Suprapubic skin (tissue), 4 donors: ENCODE measurements at regions not wholly inside any gene's neighbourhood (a gene's known extent, or its start where the extent isn't known, plus 50 kb on each side); places are given as distances from the start of the nearest gene placed in this dataset.
"Not testable (repeated sequence)": the region's sequence is repeated elsewhere in the genome, so short reads cannot be mapped to it uniquely, and the experiment has no call there.

Experiments used
- DNase-seq, 2 donors: peaks; one replicate each; pipeline ENCODE4 v3.0.0-alpha.2; 2019; ENCODE audit warnings: low spot score in 2 of 2
- H3K27ac ChIP-seq: fragments of 200-600 bp; sonication (generic); one replicate; pipeline ENCODE4 v1.5.1; 2019
- H3K27me3 ChIP-seq: fragments of 200-600 bp; sonication (generic); one replicate; pipeline ENCODE4 v1.5.1; 2019
- H3K36me3 ChIP-seq: fragments of 200-600 bp; sonication (generic); one replicate; pipeline ENCODE4 v1.5.1; 2019
- H3K4me1 ChIP-seq: fragments of 200-600 bp; sonication (generic); one replicate; pipeline ENCODE4 v1.5.1; 2019
- H3K4me3 ChIP-seq: fragments of 200-600 bp; sonication (generic); one replicate; pipeline ENCODE4 v1.5.1; 2019; ENCODE audit warnings: mild to moderate bottlenecking
- H3K9me3 ChIP-seq: fragments of 200-600 bp; sonication (generic); one replicate; pipeline ENCODE4 v1.5.1; 2019
- EP300 ChIP-seq: sonication (generic); formaldehyde crosslinking; IDR thresholded peaks from one replicate; pipeline ENCODE4 v1.6.1; 2017; ENCODE audit warnings: antibody characterized with exemption
- POLR2A ChIP-seq, 2 donors: fragments of 450-650 bp; IDR thresholded peaks; one replicate each; pipeline ENCODE4 v1.6.1; 2017; ENCODE audit warnings: antibody characterized with exemption in 2 of 2, mild to moderate bottlenecking in 2 of 2, moderate library complexity in 2 of 2
- POLR2AphosphoS5 ChIP-seq, 3 donors: sonication (generic); formaldehyde crosslinking; IDR thresholded peaks; one replicate each; pipeline ENCODE4 v1.6.1; 2017; ENCODE audit warnings: antibody characterized with exemption in 3 of 3
- WGBS: methylation state at CpG from one replicate; pipeline ENCODE4 v1.1.5; 2018; 5-methylcytosine and 5-hydroxymethylcytosine counted together
- TF ChIP-seq, protein P1 (sequence below), 2 donors: fragments of 200-600 bp in 1 of 2; fragments of 450-650 bp in 1 of 2; sonication (generic) in 1 of 2; IDR thresholded peaks; one replicate each; pipeline ENCODE4 v1.5.1; 2016 to 2019; ENCODE audit warnings: antibody characterized with exemption in 2 of 2, mild to moderate bottlenecking in 1 of 2, moderate library complexity in 1 of 2

GRCh38 chr1:121522061-121522759 is 337.4 kb downstream of the SRGAP2C start:
- Histone ChIP-seq H3K36me3 (no peaks in the 10 kb centered on the region), H3K4me1 (peaks cover 9% of the 10 kb centered on the region), H3K27me3 (peaks cover 29% of the 10 kb centered on the region), H3K27ac (no peak overlapping the region), H3K9me3 (no peaks in the 10 kb centered on the region), H3K4me3 (no peak overlapping the region)
- TF ChIP-seq, protein P1, sequence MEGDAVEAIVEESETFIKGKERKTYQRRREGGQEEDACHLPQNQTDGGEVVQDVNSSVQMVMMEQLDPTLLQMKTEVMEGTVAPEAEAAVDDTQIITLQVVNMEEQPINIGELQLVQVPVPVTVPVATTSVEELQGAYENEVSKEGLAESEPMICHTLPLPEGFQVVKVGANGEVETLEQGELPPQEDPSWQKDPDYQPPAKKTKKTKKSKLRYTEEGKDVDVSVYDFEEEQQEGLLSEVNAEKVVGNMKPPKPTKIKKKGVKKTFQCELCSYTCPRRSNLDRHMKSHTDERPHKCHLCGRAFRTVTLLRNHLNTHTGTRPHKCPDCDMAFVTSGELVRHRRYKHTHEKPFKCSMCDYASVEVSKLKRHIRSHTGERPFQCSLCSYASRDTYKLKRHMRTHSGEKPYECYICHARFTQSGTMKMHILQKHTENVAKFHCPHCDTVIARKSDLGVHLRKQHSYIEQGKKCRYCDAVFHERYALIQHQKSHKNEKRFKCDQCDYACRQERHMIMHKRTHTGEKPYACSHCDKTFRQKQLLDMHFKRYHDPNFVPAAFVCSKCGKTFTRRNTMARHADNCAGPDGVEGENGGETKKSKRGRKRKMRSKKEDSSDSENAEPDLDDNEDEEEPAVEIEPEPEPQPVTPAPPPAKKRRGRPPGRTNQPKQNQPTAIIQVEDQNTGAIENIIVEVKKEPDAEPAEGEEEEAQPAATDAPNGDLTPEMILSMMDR (IDR thresholded peaks at IDR 0.05) = no peak
- TF ChIP-seq POLR2A (IDR thresholded peaks at IDR 0.05) (no peak), POLR2AphosphoS5 (IDR thresholded peaks at IDR 0.05) (no peak), EP300 (no peak)
- no peak for DNase-seq
- 72% methylated on average over 5 of the region's 5 CpGs for WGBS

DNA sequence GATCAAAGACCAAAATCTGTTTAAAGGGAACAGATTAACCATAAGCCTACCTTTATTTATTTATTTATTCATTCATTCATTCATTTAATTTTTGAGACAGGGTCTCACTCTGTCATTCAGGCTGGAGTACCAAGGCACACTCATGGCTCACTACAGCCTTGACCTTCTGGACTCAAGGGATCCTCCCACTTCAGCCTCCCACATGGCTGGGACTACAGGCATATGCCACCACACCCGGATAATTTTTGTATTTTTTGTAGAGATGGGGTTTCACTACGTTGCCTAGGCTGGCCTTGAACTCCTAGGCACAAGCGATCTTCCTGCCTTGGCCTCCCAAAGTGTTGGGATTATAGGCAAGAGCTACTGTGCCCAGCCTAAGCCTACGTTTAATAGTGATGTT is 338.3 kb downstream of the SRGAP2C start:
- H3K27me3 ChIP-seq = peaks cover 23% of the 10 kb centered on the region
- DNase-seq, H3K4me3 ChIP-seq, H3K9me3 ChIP-seq, H3K36me3 ChIP-seq, H3K4me1 ChIP-seq, H3K27ac ChIP-seq: not testable (repeated sequence)
- 83% methylated on average over 4 of the region's 4 CpGs for WGBS

GRCh38 chr1:121525355-121525754 is 340.6 kb downstream of the SRGAP2C start:
- no peak for DNase-seq
- Histone ChIP-seq H3K27me3 (peaks cover 4% of the 10 kb centered on the region), H3K9me3 (no peaks in the 10 kb centered on the region), H3K4me1 (no peaks in the 10 kb centered on the region), H3K4me3 (no peak overlapping the region), H3K27ac (no peak overlapping the region), H3K36me3 (no peaks in the 10 kb centered on the region)
- no peak for TF ChIP-seq POLR2AphosphoS5 (IDR thresholded peaks at IDR 0.05)
- TF ChIP-seq EP300 = no peak
- 74% methylated on average over 4 of the region's 4 CpGs for WGBS

GRCh38 chr1:121528958-121529357 is 344.2 kb downstream of the SRGAP2C start:
- not testable (repeated sequence) for H3K4me1 ChIP-seq, H3K36me3 ChIP-seq, H3K4me3 ChIP-seq, H3K27ac ChIP-seq, DNase-seq, H3K27me3 ChIP-seq, H3K9me3 ChIP-seq

DNA sequence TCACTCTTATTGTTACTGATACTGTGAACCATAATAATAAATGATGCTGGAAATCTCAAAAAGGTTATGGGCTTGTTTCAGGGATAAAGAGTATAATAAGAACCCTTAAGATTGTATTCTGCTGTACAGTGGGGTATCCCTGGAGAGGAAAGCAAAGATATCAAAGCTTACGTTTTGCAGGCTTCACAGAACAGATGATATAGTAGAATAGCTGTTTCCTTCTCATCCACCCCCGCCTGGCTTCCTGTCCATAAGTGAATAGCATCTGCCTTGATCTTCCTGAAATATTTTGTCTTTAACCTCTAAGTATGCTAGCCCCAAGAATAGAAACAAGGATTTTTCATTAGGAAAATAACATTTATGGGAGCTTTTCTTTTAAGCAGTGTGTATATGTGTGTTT is 345.3 kb downstream of the SRGAP2C start:
- WGBS = 41% methylated on average over 2 of the region's 2 CpGs
- not testable (repeated sequence) for H3K9me3 ChIP-seq, H3K27me3 ChIP-seq, H3K36me3 ChIP-seq, H3K4me3 ChIP-seq, H3K4me1 ChIP-seq, H3K27ac ChIP-seq, DNase-seq

DNA sequence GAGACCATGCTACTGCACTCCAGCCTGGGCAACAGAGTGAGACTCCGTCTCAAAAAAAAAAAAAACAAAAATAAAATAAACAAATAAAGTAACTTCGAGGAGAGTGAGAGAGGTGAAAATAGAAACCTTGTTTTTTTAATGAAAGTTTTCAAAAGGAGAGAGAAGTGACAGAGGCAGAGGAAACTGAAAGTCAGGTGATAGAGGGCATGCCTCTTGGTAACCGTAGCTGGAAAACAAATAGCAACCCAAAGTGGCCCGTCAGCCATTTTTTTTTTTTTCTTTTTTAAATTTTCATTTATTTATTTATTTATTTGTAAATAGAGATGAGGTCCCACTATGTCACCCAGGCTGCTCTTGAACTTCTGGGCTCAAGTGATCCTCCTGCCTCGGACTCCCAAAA is 347.0 kb downstream of the SRGAP2C start:
- not testable (repeated sequence) for H3K4me1 ChIP-seq, H3K9me3 ChIP-seq, H3K27me3 ChIP-seq, H3K27ac ChIP-seq, H3K36me3 ChIP-seq, H3K4me3 ChIP-seq, DNase-seq
- WGBS = 81% methylated on average over 5 of the region's 5 CpGs

GRCh38 chr1:121538148-121538547 is 353.4 kb downstream of the SRGAP2C start:
- not testable (repeated sequence) for H3K4me3 ChIP-seq, H3K9me3 ChIP-seq, DNase-seq, H3K36me3 ChIP-seq, H3K4me1 ChIP-seq, H3K27ac ChIP-seq, H3K27me3 ChIP-seq
- WGBS = 90% methylated on average over 8 of the region's 14 CpGs

DNA sequence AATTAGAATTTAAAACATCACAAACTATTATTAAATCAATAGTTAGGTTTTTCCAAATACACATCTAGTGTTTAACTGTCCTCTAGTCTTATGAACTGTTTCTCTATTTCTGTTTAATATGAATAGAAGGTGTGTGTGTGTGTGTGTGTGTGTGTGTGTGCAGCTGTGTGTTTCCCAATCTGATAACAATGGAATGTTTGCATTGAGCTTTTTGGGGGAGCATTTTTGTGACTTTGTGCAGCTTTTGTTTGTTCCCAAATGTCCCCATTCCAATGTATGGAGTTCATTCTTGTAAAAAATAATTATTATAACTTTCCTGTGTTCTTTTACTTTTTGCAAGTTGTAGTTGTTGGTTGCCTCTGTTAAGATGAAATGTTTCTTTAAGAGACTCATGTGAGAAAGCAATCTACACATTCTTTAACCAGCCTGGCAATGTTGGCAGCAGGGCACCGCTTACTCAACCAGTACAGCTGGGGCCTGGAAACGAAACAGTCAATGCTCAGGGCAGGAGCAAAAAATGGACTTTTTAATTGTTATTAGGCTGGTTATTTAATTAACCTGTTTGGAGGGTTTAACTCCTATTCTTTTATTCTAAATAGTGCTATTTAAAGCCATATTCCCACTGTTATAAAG is 354.3 kb downstream of the SRGAP2C start:
- DNase-seq = no peak
- Histone ChIP-seq H3K4me1 (no peaks in the 10 kb centered on the region), H3K27ac (no peak overlapping the region), H3K36me3 (no peaks in the 10 kb centered on the region), H3K4me3 (no peak overlapping the region), H3K27me3 (no peaks in the 10 kb centered on the region), H3K9me3 (no peaks in the 10 kb centered on the region)
- TF ChIP-seq, protein P1 (IDR thresholded peaks at IDR 0.05) = no peak
- TF ChIP-seq POLR2A (IDR thresholded peaks at IDR 0.05) (no peak), POLR2AphosphoS5 (IDR thresholded peaks at IDR 0.05) (no peak)
- WGBS = 35% methylated on average over 2 of the region's 2 CpGs

DNA sequence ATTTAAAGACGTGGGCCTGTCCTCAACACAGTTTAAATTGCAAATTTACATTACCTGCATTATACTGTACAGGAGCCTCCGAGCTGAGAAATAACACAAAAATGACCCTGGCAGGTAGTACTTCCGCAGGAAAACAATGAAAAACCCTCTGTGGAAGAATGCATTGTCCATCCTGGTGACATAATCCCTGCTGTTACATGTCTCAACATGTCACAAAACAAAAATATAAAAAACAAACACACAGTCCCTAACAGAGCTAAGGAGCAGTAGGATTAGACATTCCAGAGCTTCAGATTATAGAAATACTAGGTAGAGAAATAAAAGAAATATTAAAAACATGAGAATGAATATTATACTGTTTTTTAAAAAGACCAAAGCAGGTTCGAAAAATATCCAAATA is 359.2 kb downstream of the SRGAP2C start:
- H3K9me3 ChIP-seq, H3K27me3 ChIP-seq, DNase-seq, H3K4me1 ChIP-seq, H3K27ac ChIP-seq, H3K4me3 ChIP-seq, H3K36me3 ChIP-seq: not testable (repeated sequence)
- 62% methylated on average over 4 of the region's 4 CpGs for WGBS
